DMS53 treated with DMSO at 0.1 percent for 48 hours (cell line): ENCODE measurements at regions not wholly inside any gene's neighbourhood (a gene's known extent, or its start where the extent isn't known, plus 50 kb on each side); places are given as distances from the start of the nearest gene placed in this dataset.
A peak's percentile ranks its signal among the peaks of the same experiment; 100 is the strongest.
"Not testable (repeated sequence)": the region's sequence is repeated elsewhere in the genome, so short reads cannot be mapped to it uniquely, and the experiment has no call there.

Experiments used
- DNase-seq: peaks from one replicate; lab custom pipeline; 2025; ENCODE audit not compliant: unreplicated experiment; lab: John Stamatoyannopoulos, UW

GRCh38 chr13:103931331-103931845 is 865.2 kb upstream of the SLC10A2 start:
- no peak for DNase-seq

GRCh38 chr13:103926118-103926517 is 859.9 kb upstream of the SLC10A2 start:
- no peak for DNase-seq

- DNase-seq: no peak
Observed at GRCh38 chr13:103908911-103909310, 842.7 kb upstream of the SLC10A2 start.

- DNase-seq: no peak
Observed at GRCh38 chr13:103908274-103908673, 842.1 kb upstream of the SLC10A2 start.

GRCh38 chr13:103903790-103904189 is 837.6 kb upstream of the SLC10A2 start:
- DNase-seq: no peak

- no peak for DNase-seq
Observed at GRCh38 chr13:103898481-103898880, 832.3 kb upstream of the SLC10A2 start.

- DNase-seq: no peak
Observed at GRCh38 chr13:103895835-103896531, 829.8 kb upstream of the SLC10A2 start.

GRCh38 chr13:103894626-103895025 is 828.4 kb upstream of the SLC10A2 start:
- DNase-seq: no peak

- DNase-seq: no peak
Observed at GRCh38 chr13:103884101-103884723, 818.0 kb upstream of the SLC10A2 start.

GRCh38 chr13:103883698-103884097 is 817.5 kb upstream of the SLC10A2 start:
- DNase-seq: no peak

GRCh38 chr13:103883164-103883563 is 816.9 kb upstream of the SLC10A2 start:
- peak; percentile 59 for DNase-seq

GRCh38 chr13:103880146-103880545 is 813.9 kb upstream of the SLC10A2 start:
- DNase-seq: not testable (repeated sequence)

GRCh38 chr13:103878891-103879605 is 812.8 kb upstream of the SLC10A2 start:
- no peak for DNase-seq

- no peak for DNase-seq
Observed at GRCh38 chr13:103876571-103876970, 810.4 kb upstream of the SLC10A2 start.

GRCh38 chr13:103873725-103874124 is 807.5 kb upstream of the SLC10A2 start:
- no peak for DNase-seq

GRCh38 chr13:103866048-103866447 is 799.8 kb upstream of the SLC10A2 start:
- DNase-seq: no peak

GRCh38 chr13:103862525-103862924 is 796.3 kb upstream of the SLC10A2 start:
- DNase-seq: no peak

- DNase-seq: no peak
Observed at GRCh38 chr13:103859952-103860351, 793.7 kb upstream of the SLC10A2 start.

- no peak for DNase-seq
Observed at GRCh38 chr13:103852036-103852435, 785.8 kb upstream of the SLC10A2 start.

- DNase-seq: no peak
Observed at GRCh38 chr13:103844471-103844870, 778.3 kb upstream of the SLC10A2 start.

- DNase-seq: no peak
Observed at GRCh38 chr13:103839460-103839859, 773.2 kb upstream of the SLC10A2 start.

- DNase-seq: no peak
Observed at GRCh38 chr13:103835052-103835451, 768.8 kb upstream of the SLC10A2 start.
